Urothelium cell line (cell line): ENCODE measurements at regions not wholly inside any gene's neighbourhood (a gene's known extent, or its start where the extent isn't known, plus 50 kb on each side); places are given as distances from the start of the nearest gene placed in this dataset.
A peak's percentile ranks its signal among the peaks of the same experiment; 100 is the strongest.
"Not testable (repeated sequence)": the region's sequence is repeated elsewhere in the genome, so short reads cannot be mapped to it uniquely, and the experiment has no call there.

Source experiments
- DNase-seq: peaks from one replicate; pipeline ENCODE4 v3.0.0; 2011; ENCODE audit warnings: low spot score, mixed read lengths
- FAIRE-seq: peaks from 2 replicates; lab custom pipeline; 2011; peaks lifted over from hg19 to GRCh38; lab: Jason Lieb, UNC

- DNase-seq (no peak), FAIRE-seq (no peak)
These were observed 167.5 kb downstream of the GOLGA6L4 start for GRCh38 chr15:84402856-84403608.

GRCh38 chr15:84409357-84409756, 173.8 kb downstream of the GOLGA6L4 start:
- not testable (repeated sequence) for DNase-seq, FAIRE-seq

- FAIRE-seq: not testable (repeated sequence)
These were observed 179.2 kb upstream of the ZSCAN2 start for GRCh38 chr15:84421513-84422181.

GRCh38 chr15:84425327-84425726, 175.5 kb upstream of the ZSCAN2 start:
- not testable (repeated sequence) for FAIRE-seq

More at GRCh38 chr15:84421513-84422181, 179.2 kb upstream of the ZSCAN2 start:
- not testable (repeated sequence) for DNase-seq

GRCh38 chr15:84473305-84473877, 127.4 kb upstream of the ZSCAN2 start:
- not testable (repeated sequence) for DNase-seq, FAIRE-seq

More at GRCh38 chr15:84425327-84425726, 175.5 kb upstream of the ZSCAN2 start:
- DNase-seq: not testable (repeated sequence)

GRCh38 chr15:84476364-84477033, 124.3 kb upstream of the ZSCAN2 start:
- not testable (repeated sequence) for FAIRE-seq

GRCh38 chr15:84477550-84477949, 123.3 kb upstream of the ZSCAN2 start:
- FAIRE-seq, DNase-seq: not testable (repeated sequence)

More at GRCh38 chr15:84476364-84477033, 124.3 kb upstream of the ZSCAN2 start:
- DNase-seq: not testable (repeated sequence)

- not testable (repeated sequence) for FAIRE-seq, DNase-seq
These were observed 120.6 kb upstream of the ZSCAN2 start for GRCh38 chr15:84480174-84480681.

- not testable (repeated sequence) for FAIRE-seq, DNase-seq
These were observed 117.0 kb upstream of the ZSCAN2 start for GRCh38 chr15:84483859-84484258.

- not testable (repeated sequence) for DNase-seq, FAIRE-seq
These were observed 100.5 kb upstream of the ZSCAN2 start for GRCh38 chr15:84500165-84500889.

GRCh38 chr15:84503101-84503500, 97.7 kb upstream of the ZSCAN2 start:
- FAIRE-seq: not testable (repeated sequence)

GRCh38 chr15:84505552-84505951, 95.3 kb upstream of the ZSCAN2 start:
- not testable (repeated sequence) for FAIRE-seq

More at GRCh38 chr15:84503101-84503500, 97.7 kb upstream of the ZSCAN2 start:
- DNase-seq: not testable (repeated sequence)

GRCh38 chr15:84512324-84512723, 88.5 kb upstream of the ZSCAN2 start:
- DNase-seq, FAIRE-seq: not testable (repeated sequence)

More at GRCh38 chr15:84505552-84505951, 95.3 kb upstream of the ZSCAN2 start:
- not testable (repeated sequence) for DNase-seq

- FAIRE-seq, DNase-seq: not testable (repeated sequence)
These were observed 84.0 kb upstream of the ZSCAN2 start for GRCh38 chr15:84516773-84517172.

- not testable (repeated sequence) for FAIRE-seq, DNase-seq
These were observed 75.1 kb upstream of the ZSCAN2 start for GRCh38 chr15:84525491-84526344.

GRCh38 chr15:84530751-84531150, 70.1 kb upstream of the ZSCAN2 start:
- not testable (repeated sequence) for DNase-seq, FAIRE-seq

- FAIRE-seq, DNase-seq: not testable (repeated sequence)
These were observed 69.6 kb upstream of the ZSCAN2 start for GRCh38 chr15:84531223-84531622.

- not testable (repeated sequence) for DNase-seq
- FAIRE-seq: peak; percentile 20
These were observed 69.0 kb upstream of the ZSCAN2 start for GRCh38 chr15:84531709-84532367.
